GM19351 (cell line): ENCODE measurements at regions not wholly inside any gene's neighbourhood (a gene's known extent, or its start where the extent isn't known, plus 50 kb on each side); places are given as distances from the start of the nearest gene placed in this dataset.
"Not testable (repeated sequence)": the region's sequence is repeated elsewhere in the genome, so short reads cannot be mapped to it uniquely, and the experiment has no call there.

Experiments
- ATAC-seq: cut with Tn5 transposase; IDR thresholded peaks from one replicate; pipeline ENCODE4 v1.9.1; 2021; ENCODE audit warnings: mild to moderate bottlenecking, moderate library complexity; ENCODE audit not compliant: unreplicated experiment

DNA sequence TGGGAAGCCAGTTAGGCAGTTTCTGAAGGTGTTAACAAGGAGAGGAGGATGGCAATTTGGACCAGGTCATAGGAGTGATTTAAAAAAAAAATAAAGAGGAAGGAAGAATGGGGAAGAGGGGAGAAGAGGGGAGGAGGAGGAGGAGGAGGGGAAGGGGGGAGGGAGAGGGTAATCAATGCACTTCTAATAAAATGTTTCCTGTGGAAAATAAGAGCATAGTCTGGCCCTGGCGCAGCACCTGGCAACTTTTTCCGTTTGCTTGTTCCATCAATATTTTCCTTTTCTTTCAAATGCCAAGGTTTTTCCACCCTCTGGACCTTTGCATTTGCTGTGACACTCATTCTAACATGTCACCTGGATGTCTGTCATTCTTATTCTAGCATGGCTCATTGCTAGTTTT lies 308.2 kb downstream of the PPP1R3A start:
- no peak for ATAC-seq

DNA sequence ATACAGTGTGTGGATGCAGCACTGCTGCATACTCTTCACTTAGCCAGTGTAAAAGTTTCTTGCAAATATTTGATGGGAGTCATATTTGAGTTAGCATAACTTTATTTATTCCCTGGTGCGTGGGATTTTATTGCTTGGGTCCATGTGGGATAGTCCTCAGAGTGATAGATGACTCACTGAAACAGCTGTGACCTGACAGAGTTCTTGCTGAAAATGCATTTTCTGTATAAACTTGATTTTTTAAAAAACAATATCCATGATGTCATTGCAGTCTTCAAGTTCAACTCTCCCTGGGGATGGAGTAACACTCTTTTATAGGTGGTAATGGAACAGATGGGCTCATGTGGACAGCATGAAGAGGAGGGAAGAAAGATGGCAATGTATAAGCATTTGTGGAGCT lies 310.0 kb downstream of the PPP1R3A start:
- no peak for ATAC-seq

DNA sequence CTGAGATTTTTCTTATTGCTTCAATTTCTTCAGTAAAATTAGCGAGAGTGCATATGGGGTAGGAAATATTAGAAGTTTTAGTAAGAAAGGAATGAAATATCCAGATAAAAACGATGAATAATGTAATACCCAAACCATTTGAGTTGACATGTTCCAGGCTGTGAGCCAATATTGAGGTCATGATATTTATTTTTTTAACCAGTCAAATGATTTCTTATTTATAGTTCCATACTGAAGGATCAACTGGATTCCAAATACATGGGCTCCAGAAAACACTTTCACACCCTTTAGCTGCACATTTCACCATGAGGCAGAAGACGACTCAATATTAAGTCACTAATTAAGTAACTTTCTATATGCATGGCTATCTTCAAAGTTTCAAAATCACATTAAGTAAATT lies 312.5 kb downstream of the PPP1R3A start:
- no peak for ATAC-seq

DNA sequence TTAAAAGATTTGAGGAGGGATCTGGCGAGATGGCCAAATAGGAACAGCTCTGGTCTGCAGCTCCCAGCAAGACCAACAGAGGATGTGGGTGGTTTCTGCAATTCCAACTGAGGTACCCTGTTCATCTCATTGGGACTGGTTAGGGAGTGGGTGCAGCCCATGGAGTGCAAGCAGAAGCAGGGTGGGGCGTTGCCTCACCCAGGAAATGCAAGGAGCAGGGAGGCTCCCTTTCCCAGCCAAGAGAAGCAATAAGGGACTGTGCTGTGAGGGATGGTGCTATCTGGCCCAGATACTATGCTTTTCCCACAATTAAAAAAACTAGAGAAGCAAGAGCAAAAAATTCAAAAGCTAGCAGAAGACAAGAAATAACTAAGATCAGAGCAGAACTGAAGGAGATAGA lies 318.4 kb downstream of the PPP1R3A start:
- ATAC-seq: not testable (repeated sequence)

DNA sequence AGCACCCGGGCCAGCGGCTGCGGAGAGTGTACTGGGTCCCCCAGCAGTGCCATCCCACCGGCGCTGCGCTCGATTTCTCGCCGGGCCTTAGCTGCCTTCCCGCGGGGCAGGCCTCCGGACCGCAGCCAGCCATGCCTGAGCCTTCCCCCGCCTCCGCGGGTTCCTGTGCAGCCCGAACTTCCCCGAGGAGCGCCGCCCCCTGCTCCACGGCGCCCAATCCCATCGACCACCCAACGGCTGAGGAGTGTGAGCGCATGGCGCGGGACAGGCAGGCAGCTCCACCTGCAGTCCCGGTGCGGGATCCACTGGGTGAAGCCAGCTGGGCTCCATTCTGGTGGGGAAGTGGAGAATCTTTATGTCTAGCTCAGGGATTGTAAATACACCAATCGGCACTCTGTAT lies 325.4 kb downstream of the PPP1R3A start:
- not testable (repeated sequence) for ATAC-seq

DNA sequence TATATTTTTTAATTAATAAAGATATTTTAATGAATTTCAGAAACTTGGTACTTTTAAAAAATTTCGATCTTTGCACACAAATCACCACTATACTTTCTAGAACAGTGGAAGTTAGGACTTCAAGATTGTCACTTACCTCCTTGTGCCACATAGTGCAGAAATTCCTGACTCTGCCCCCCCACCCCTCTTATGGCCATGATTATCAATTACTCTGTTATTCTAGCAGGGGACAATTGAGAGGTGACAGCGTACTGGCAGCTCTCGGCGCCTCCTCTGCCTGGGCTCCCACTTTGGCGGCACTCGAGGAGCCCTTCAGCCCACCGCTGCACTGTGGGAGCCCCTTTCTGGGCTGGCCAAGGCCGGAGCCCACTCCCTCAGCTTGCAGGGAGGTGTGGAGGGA lies 325.9 kb downstream of the PPP1R3A start:
- not testable (repeated sequence) for ATAC-seq

DNA sequence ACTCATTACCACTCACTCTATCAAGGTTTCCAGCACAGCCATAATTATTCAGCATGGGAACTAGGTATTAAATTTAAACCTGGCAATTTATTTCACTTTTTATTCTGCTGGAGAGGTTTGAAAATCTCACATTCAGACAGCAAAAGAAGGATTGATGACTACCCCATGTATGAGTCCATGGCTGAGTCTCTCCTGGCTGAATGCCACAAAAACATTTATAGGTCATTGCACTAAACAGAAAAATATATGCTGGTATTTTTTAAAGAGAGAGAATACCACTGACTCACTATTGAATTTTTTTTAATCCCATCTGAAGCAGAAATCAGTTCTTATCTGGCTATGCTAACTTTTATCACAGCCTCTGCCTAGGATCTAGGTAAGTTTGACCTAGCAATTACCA lies 336.3 kb downstream of the PPP1R3A start:
- no peak for ATAC-seq

DNA sequence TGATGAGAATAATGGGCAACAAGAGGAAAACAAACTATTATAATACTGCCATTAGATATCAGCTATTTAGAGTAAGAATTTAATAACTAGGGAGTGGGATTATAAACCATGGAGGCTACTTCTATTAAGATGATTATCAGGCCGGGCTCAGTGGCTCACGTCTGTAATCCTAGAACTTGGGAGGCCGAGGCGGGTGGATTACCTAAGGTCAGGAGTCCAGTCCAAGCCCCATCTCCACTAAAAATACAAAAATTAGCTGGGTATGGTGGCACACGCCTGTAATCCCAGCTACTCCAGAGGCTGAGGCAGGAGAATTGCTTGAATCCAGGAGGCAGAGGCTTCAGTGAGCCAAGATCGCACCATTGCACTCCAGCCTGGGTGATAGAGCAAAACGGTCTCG lies 355.6 kb downstream of the PPP1R3A start:
- ATAC-seq: not testable (repeated sequence)

DNA sequence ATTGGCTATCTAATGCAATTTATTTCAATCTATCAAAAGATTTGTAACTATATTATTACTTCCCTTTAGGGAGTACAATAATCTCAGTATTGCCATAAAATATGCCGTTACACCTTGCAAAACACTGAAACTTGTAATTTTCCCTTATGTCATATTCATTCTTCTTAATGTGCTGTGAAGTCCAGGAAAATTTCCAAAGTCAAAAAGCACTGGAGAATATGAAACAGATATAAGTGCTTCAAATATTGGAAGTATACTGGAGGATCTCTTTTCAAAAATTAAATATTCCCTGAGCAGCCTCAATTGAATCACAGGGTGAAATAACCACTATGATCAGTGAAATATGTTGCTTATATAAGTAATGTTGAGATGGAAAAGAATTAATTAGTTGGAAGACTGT lies 356.0 kb downstream of the PPP1R3A start:
- ATAC-seq: no peak

DNA sequence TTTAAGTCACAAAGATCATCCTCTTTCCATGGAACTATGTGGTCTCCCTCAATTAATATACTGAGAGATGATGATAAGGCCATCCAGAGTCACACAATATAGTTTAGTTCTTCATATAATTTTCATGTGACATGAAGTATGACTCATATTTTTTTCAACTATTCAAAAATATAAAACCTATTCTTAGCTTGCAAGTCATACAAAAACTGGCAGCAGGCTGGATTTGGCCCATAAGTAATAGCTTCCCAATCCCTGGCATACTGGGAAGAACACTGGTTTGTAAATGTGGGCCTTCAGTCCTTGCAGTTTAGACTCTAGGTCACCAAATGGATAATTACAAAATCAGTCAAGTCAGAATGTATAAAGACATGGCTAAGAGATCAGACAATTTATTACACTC lies 356.6 kb downstream of the PPP1R3A start:
- no peak for ATAC-seq

DNA sequence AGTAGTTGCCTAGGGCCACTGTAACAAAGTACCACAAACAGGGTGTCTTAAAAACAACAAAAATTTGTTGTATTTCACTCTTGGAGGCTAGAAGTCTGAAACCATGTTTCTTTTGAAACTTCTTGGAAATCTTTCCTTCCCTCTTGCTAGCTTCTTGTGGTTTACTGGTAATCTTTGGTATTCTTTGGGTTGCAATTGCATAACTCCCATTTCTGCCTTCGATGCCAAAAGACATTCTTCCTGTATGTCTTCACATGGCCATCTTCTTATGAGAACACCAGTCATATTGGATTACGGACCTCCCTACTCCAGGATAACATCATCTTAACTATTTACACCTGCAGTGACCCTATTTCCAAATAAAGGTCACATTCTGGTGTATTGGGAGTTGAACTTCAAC lies 357.4 kb downstream of the PPP1R3A start:
- no peak for ATAC-seq

DNA sequence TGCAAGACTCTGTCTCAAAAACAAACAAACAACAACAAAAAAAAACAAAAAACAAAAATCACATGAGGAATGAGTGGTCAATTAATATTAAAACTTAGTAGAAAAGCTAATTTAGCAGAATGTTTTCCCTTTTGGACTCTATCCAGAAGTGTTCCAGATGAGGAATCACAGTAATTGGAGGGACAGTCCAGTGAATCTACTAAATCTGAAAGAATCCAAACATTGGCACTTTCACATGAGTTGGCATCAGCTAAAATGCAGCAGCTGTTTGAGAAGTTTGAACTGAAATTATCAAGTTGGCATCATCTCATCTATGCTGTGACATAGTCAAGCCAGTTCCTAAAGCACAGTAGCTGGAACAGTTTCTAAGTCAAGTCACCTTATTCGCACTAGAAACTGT lies 367.8 kb downstream of the PPP1R3A start:
- no peak for ATAC-seq

DNA sequence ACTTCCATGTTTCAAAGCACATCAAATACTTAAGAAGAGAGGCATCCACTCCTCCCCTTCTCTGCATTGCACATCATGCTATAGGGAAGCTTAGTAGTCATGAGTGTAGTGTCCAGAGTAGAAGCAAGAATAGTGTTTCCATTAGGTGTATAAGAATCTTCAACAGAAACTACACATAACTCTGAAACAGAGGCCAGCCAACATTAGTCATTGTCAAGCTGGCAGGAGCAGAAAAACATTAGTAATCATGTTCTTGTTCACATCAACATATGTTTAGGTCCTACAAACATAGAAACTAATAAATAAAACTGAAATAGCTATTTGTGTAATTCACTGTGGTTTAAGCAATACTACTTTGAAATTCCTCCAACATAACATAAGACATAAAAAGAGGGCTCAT lies 370.2 kb downstream of the PPP1R3A start:
- ATAC-seq: peak; percentile 47

DNA sequence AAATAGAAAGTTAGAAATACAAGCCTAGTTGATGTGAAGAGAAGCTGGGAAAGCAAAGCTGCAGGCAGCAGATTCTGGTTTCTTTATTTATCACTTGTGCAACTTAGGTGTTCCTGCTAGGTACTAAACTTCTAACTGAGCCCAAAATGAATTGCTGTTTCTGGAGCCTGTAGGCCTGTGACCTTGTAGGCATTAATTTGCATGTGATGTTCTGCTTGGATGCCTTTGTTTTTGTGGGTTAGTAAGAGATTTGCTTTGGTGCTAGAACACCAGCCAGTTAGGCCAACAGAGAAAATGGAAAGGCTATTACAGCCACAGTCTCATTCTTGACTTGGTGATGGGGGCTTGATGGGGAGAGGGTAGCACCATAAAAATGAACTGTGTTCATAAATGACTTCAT lies 370.7 kb downstream of the PPP1R3A start:
- peak; percentile 44 for ATAC-seq

DNA sequence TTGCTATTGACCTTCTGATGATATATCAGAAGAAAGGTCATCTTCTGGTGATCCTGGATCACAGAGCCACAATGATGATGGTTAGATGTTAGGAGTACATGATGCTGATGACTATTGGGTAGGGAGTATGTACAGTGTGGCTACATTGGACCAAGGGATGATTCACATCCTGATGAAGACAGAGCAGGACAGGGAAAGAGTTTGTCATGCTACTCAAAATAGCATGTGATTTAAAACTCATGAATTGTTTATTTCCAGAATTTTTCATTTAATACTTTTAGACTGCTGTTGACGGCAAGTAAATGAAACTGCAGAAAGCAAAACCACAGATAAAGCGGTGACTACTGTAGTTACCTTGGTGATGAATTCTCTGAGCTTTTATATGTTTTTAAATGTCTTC lies 397.3 kb downstream of the PPP1R3A start:
- no peak for ATAC-seq

DNA sequence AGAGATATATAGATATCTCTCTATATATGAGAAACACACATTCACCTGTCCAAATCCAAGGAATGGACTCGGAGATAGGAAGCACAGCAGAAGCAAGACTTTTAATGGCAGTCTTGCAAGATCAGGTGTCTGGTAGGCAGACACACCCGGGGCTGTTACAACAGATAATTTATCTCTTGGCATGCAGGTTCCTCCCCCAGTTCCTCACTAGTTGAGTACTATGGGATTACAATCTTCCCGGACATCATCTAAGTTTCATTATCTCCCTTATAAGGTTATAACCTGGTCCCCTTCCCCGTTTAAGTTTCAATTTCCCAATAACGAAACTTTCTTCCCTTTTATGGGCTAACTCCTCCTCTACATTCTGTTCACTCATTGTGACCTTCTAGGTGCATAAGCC lies 399.3 kb downstream of the PPP1R3A start:
- ATAC-seq: no peak

DNA sequence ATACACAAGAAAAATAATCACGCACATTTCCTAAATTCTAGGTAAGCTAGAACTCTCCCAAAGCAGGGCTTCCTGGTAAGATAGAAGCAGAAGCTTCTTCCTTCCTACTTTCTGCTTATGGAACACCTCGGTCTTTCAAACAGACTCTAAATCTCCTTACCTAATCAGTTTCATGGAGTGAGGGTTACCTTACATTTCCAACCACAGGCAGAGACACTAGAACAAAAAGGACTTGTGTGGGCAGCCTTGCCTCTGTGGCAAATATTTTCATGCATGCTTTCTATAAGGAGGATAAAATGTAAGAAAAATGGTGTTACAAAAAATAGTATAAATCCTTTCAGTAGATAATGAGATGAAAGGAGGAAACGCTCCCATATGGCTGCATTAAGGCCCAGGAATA lies 386.3 kb upstream of the SMIM30 start:
- ATAC-seq: no peak

DNA sequence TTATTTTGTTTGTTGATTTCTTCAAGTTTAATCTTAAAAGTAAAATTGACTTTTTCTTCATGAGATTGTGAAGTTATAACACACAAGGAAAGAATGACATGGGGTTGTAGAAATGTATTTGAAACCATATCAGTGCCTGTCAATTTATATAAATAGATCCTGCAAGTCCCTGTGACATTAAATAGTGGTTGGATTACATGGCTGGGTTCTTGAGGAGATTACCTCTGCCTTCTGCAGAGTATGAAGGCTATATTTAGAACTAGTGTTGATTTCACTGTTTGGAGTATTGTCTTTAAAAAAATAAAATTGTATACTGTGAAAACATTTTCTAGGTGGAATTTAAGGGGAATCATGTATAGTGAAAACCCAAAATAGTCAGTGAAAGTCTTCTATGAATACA lies 385.8 kb upstream of the SMIM30 start:
- no peak for ATAC-seq

DNA sequence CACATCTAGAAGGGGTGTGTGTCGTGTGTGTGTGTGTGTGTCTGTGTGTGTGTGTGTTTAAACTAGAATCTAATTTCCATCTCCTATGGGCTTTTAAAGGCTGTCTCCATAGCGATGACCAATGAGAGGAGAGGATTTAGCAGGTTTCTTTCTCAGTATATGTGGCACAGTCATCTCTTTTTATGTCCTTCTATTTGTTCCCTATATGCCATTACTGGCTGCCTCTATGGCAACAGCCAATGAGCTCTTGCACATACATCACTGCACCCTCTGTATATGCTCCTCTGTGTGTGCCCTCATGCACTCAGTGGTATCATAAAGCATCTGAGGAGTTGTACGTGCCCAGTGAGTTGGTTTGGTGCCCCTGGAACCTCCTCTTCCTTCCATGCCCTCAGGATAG lies 378.2 kb upstream of the SMIM30 start:
- ATAC-seq: not testable (repeated sequence)

DNA sequence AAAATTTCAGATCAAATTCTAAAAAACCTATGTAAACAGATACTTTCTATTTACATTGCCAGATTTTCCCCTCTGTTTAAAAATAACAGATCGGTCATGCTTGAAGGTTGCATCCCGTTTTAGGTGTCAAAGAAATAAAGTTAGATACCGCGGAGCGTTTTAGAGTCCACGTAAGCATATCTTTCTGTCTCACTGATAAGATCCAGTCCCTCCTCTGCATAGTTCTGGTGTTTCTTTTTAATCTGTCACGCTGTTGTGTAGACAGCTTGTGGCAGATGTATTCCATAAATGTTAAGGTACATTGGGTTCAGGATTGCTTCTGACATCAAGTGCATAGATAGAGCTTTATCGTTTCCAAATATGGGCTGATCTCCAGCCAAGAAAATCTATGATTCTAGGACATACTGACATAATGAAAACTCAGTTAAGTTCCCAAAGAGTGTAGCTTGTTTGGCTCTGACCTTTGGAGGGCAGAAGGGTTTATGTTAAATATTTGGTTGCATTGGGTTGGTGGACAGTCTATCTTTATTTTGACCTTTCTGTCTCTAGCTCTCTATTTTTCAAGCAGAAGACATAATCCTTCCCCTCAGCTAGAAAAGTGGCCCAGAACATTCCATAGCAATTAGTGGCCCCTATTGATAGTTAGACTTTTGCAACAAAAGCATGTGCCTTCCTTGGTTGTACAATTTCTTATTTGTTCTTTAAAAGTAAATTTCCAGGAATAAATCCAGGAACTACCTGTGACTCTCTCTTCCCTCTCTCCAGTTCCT lies 376.6 kb upstream of the SMIM30 start:
- ATAC-seq: peak; percentile 39

DNA sequence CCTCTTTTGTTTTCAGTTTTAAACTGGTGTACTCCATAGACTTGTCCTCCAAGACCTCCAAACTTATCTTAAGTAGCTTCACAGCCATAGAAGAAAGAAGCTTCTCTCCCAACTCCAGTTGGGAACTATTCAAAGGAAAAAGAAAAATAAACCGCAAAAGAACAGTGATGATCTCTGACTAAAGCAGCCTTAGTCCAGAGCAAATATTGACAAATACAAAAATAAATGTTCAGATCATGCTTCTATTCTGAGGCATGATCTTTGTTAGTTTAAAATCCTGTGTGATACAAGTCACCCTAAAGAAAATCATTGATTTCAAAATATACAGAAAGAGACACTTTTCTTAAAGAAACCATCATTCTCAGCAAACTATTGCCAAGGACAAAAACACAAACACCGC lies 373.0 kb upstream of the SMIM30 start:
- no peak for ATAC-seq

DNA sequence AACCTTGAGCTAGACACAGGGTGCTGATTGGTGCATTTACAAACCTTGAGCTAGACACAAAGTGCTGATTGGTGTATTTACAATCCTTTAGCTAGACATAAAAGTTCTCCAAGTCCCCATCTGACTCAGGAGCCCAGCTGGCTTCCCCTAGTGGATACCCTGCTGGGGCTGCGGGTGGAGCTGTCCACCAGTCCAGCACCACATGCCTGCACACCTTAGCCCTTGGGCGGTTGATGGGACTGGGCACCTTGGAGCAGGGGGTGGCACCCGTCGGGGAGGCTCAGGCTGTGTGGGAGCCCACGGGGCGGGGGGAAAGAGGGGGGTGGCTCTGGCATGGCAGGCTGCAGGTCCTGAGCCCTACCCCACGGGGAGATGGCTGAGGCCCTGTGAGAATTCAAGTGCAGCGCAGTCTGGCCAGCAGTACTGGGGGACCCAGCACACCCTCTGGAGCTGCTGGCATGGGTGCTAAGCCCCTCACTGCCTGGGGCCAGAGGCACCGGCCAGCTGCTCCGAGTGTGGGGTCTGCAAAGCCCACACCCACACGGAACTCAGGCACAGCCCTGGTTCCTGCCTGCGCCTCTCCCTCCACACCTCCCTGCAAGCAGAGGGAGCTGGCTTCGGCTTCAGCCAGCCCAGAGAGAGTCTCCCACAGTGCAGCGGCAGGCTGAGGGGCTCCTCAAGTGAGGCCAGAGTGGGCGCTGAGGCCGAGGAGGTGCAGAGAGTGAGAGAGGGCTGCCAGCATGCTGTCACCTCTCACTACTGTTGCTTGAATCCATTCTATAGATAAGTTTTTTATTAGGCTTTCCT lies 369.8 kb upstream of the SMIM30 start:
- ATAC-seq: no peak
